Esophagus muscularis mucosa (tissue), 4 donors: ENCODE measurements at regions not wholly inside any gene's neighbourhood (a gene's known extent, or its start where the extent isn't known, plus 50 kb on each side); places are given as distances from the start of the nearest gene placed in this dataset.

Experiments used
- DNase-seq: peaks from one replicate; pipeline ENCODE4 v3.0.0-alpha.2; 2017; ENCODE audit errors: extremely low spot score
- H3K27ac ChIP-seq, 4 donors: fragments of 200-600 bp; sonication (generic); replicated peaks in 1 of 4; 1 replicate in 3 of 4; 2 replicates in 1 of 4; pipeline ENCODE4 v1.5.1; 2016 to 2019; ENCODE audit warnings: mild to moderate bottlenecking in 1 of 4
- H3K27me3 ChIP-seq, 4 donors: fragments of 200-600 bp; sonication (generic); one replicate each; pipeline versions ENCODE4 v1.5.1 to v1.6.0; 2016 to 2019
- H3K36me3 ChIP-seq, 4 donors: fragments of 200-600 bp; sonication (generic); one replicate each; pipeline ENCODE4 v1.5.1; 2016 to 2019
- H3K4me1 ChIP-seq, 4 donors: fragments of 200-600 bp; sonication (generic); one replicate each; pipeline ENCODE4 v1.5.1; 2016 to 2019
- H3K4me3 ChIP-seq, 4 donors: fragments of 200-600 bp; sonication (generic); 1 replicate in 2 of 4; 2 replicates in 2 of 4; pipeline ENCODE4 v1.5.1; 2016 to 2019; ENCODE audit warnings: mild to moderate bottlenecking in 4 of 4, moderate library complexity in 1 of 4
- H3K9me3 ChIP-seq, 4 donors: fragments of 200-600 bp; sonication (generic); 1 replicate in 3 of 4; 2 replicates in 1 of 4; pipeline ENCODE4 v1.5.1; 2016 to 2019
- CTCF ChIP-seq, 3 experiments: fragments of 200-600 bp in 2 of 3; fragments of 450-650 bp in 1 of 3; sonication (generic) in 2 of 3; IDR thresholded peaks; one replicate each; pipeline ENCODE4 v1.5.1; 2017 to 2019; ENCODE audit warnings: antibody characterized with exemption in 3 of 3, mild to moderate bottlenecking in 2 of 3, moderate library complexity in 1 of 3
- EP300 ChIP-seq: sonication (generic); formaldehyde crosslinking; IDR thresholded peaks from one replicate; pipeline ENCODE4 v1.6.1; 2017; ENCODE audit warnings: antibody characterized with exemption
- POLR2A ChIP-seq: fragments of 450-650 bp; IDR thresholded peaks from one replicate; pipeline ENCODE4 v1.6.1; 2017; ENCODE audit warnings: antibody characterized with exemption, moderate library complexity, mild to moderate bottlenecking, low read depth
- POLR2AphosphoS5 ChIP-seq, 2 donors: sonication (generic); formaldehyde crosslinking; IDR thresholded peaks; one replicate each; pipeline ENCODE4 v1.6.1; 2017; ENCODE audit warnings: antibody characterized with exemption in 2 of 2
- WGBS: methylation state at CpG from one replicate; pipeline ENCODE4 v1.1.5; 2018; 5-methylcytosine and 5-hydroxymethylcytosine counted together
- intact Hi-C: fragments of 100-400 bp; cut with DNase I; formaldehyde crosslinking; loops from one replicate; pipeline ENCODE4 v1.15.1; 2023

- intact Hi-C loops = no loop called here
- DNase-seq = no peak
- Histone ChIP-seq H3K9me3 (no peaks in the 10 kb centered on the region), H3K27me3 (no peaks in the 10 kb centered on the region), H3K4me1 (no peaks in the 10 kb centered on the region), H3K36me3 (no peaks in the 10 kb centered on the region), H3K27ac (no peak overlapping the region), H3K4me3 (no peak overlapping the region)
- 83% methylated on average over 5 of the region's 5 CpGs for WGBS
- TF ChIP-seq POLR2A = no peak
- TF ChIP-seq CTCF (IDR thresholded peaks at IDR 0.05) = no peak
- TF ChIP-seq POLR2AphosphoS5 (IDR thresholded peaks at IDR 0.05) = no peak
- no peak for TF ChIP-seq EP300
Measured at GRCh38 chr4:24405926-24406325, 178.4 kb downstream of the DHX15 start.

GRCh38 chr4:24405341-24405740, 179.0 kb downstream of the DHX15 start:
- no peaks in the 10 kb centered on the region for H3K9me3 ChIP-seq
- DNase-seq = no peak
- H3K36me3 ChIP-seq = no peaks in the 10 kb centered on the region
- no peaks in the 10 kb centered on the region for H3K4me1 ChIP-seq
- no peaks in the 10 kb centered on the region for H3K27me3 ChIP-seq
- TF ChIP-seq EP300 = no peak
- TF ChIP-seq POLR2A = no peak
- TF ChIP-seq POLR2AphosphoS5 (IDR thresholded peaks at IDR 0.05) = no peak
- no peak for TF ChIP-seq CTCF (IDR thresholded peaks at IDR 0.05)
- no peak overlapping the region for H3K27ac ChIP-seq
- H3K4me3 ChIP-seq = no peak overlapping the region
- intact Hi-C loops = no loop called here
- WGBS = 78% methylated on average over 5 of the region's 5 CpGs

GRCh38 chr4:24404281-24404680, 180.1 kb downstream of the DHX15 start:
- intact Hi-C loops = no loop called here

GRCh38 chr4:24403265-24403664, 181.1 kb downstream of the DHX15 start:
- intact Hi-C loops = no loop called here
- no peaks in the 10 kb centered on the region for H3K36me3 ChIP-seq
- H3K27me3 ChIP-seq = no peaks in the 10 kb centered on the region
- H3K4me3 ChIP-seq = no peak overlapping the region
- H3K4me1 ChIP-seq = no peaks in the 10 kb centered on the region
- TF ChIP-seq POLR2A (no peak), CTCF (IDR thresholded peaks at IDR 0.05) (no peak), POLR2AphosphoS5 (IDR thresholded peaks at IDR 0.05) (no peak), EP300 (no peak)
- WGBS = 91% methylated on average over 5 of the region's 5 CpGs
- H3K9me3 ChIP-seq = no peaks in the 10 kb centered on the region
- DNase-seq = no peak
- H3K27ac ChIP-seq = no peak overlapping the region

More at GRCh38 chr4:24404281-24404680, 180.1 kb downstream of the DHX15 start:
- no peak overlapping the region for H3K4me3 ChIP-seq
- no peak overlapping the region for H3K27ac ChIP-seq
- H3K9me3 ChIP-seq = no peaks in the 10 kb centered on the region
- DNase-seq = no peak
- no peaks in the 10 kb centered on the region for H3K36me3 ChIP-seq
- TF ChIP-seq EP300 = no peak
- no peak for TF ChIP-seq CTCF (IDR thresholded peaks at IDR 0.05)
- no peak for TF ChIP-seq POLR2A
- no peak for TF ChIP-seq POLR2AphosphoS5 (IDR thresholded peaks at IDR 0.05)
- H3K27me3 ChIP-seq = no peaks in the 10 kb centered on the region
- H3K4me1 ChIP-seq = no peaks in the 10 kb centered on the region
- WGBS = 82% methylated on average over 3 of the region's 3 CpGs

- no peak for DNase-seq
- H3K27ac ChIP-seq = no peak overlapping the region
- H3K36me3 ChIP-seq = no peaks in the 10 kb centered on the region
- intact Hi-C loops = no loop called here
- H3K27me3 ChIP-seq = no peaks in the 10 kb centered on the region
- H3K4me1 ChIP-seq = no peaks in the 10 kb centered on the region
- no peak for TF ChIP-seq POLR2AphosphoS5 (IDR thresholded peaks at IDR 0.05)
- no peak for TF ChIP-seq POLR2A
- no peak for TF ChIP-seq CTCF (IDR thresholded peaks at IDR 0.05)
- TF ChIP-seq EP300 = no peak
- H3K4me3 ChIP-seq = no peak overlapping the region
- no peaks in the 10 kb centered on the region for H3K9me3 ChIP-seq
- WGBS = 96% methylated on average over 3 of the region's 3 CpGs
Measured at GRCh38 chr4:24400537-24400936, 183.8 kb downstream of the DHX15 start.
